C1 segment of cervical spinal cord (tissue), 14 donors: ENCODE measurements at regions not wholly inside any gene's neighbourhood (a gene's known extent, or its start where the extent isn't known, plus 50 kb on each side); places are given as distances from the start of the nearest gene placed in this dataset.

Experiments used
- DNase-seq, 14 donors: peaks; one replicate each; lab custom pipeline; 2025; lab: John Stamatoyannopoulos, UW

- no peak for DNase-seq
Observed at GRCh38 chr18:27899893-27900292, 277.0 kb downstream of the CDH2 start.

DNA sequence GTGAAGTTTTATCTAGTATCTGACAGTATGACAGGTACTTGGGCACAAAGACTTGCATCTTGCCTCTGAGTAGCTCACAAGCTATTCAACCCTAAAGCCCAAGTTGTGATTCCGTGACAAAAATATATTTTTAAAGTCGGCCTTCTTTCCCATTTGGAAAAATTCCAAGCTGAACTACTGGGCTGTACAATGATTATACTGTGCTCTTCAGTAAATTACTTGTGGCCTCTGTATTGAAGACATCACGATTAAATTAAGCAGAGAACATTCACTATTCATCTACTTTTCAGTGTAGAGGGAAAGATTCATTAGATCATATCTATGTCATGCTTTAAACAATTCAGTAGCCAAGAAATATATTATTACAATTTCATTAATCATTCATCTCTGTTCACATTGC, 282.2 kb downstream of the CDH2 start:
- DNase-seq: no peak

GRCh38 chr18:27887711-27888495, 289.0 kb downstream of the CDH2 start:
- DNase-seq: no peak

DNA sequence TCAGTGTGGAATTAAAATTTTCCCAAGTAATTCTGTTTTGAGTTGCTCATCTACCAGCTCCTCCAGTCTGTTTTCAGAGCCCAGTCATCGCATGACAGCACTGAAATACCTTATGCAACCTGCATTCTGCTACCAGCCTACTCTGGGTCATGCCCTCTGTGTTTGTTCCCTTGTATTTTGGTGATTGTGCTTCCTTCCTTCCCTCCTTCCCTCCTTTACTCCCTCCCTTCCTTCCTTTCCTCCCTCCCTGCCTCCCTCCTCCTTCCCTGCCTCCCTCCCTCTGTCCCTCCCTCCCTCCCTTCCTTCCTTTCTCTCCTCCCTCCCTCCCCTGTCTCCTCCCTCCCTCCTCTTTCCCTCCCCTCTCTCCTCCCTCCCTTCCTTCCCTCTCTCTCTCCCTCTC, 289.6 kb downstream of the CDH2 start:
- no peak for DNase-seq

GRCh38 chr18:27879540-27879939, 297.4 kb downstream of the CDH2 start:
- no peak for DNase-seq

- peak in 1 of 14 donors; percentile 76 for DNase-seq
Observed at GRCh38 chr18:27871726-27872125, 305.2 kb downstream of the CDH2 start.

GRCh38 chr18:27869735-27870134, 307.2 kb downstream of the CDH2 start:
- no peak for DNase-seq

- DNase-seq: no peak
Observed at GRCh38 chr18:27865431-27865830, 311.5 kb downstream of the CDH2 start.

DNA sequence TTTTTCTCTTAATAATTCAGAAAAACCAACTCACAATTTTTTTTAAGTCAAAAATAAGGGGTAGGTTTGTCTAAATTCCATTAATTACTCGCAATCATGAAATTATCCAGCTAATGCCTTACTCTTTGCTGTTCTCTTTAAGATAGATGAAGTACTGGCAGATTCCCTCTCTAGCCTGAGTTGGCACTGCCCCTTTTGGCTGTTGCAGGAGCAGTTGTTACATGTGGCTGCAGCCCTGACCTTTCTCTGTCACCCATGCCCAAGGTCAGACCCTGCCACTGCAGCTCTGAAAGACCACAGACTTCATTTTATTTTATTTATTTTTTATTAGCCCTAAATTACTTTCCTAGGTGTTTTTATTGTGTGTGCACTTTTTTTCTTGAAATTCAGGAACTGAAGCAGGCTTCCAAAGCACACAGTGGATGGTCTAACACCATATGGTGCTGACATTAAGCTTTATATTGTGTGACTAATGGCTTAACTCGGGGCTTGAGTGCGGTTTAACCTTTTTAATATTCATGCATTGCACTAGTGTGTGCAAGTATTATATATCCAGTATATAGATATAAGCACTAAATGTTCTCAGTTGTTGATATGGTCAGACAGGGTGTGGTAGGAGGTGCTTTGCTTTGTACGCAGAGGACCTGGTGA, 313.0 kb downstream of the CDH2 start:
- peak in 1 of 14 donors; percentile 71 for DNase-seq

- peak in 1 of 14 donors; percentile 72 for DNase-seq
Observed at GRCh38 chr18:27862041-27862682, 314.8 kb downstream of the CDH2 start.

DNA sequence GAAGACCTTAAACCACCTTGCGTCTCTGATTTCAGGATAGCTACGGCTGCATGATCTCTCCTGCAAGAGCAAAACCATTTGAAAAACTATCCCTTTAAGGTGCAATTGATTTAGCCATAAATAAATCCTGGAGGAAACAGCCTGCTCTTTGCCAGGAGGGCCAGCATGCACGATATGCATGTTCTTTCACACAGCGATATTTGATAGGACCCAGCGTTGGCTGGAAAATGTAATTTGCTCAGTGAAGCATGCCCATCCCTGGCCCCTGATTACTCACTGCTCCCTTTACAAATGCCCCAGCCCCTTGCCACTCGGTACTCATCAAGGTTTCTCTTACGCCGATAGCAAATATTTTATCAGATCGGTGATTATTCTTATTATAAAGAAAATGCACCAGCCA, 315.4 kb downstream of the CDH2 start:
- DNase-seq: peak in 1 of 14 donors; percentile 82

- no peak for DNase-seq
Observed at GRCh38 chr18:27860701-27861107, 316.2 kb downstream of the CDH2 start.

DNA sequence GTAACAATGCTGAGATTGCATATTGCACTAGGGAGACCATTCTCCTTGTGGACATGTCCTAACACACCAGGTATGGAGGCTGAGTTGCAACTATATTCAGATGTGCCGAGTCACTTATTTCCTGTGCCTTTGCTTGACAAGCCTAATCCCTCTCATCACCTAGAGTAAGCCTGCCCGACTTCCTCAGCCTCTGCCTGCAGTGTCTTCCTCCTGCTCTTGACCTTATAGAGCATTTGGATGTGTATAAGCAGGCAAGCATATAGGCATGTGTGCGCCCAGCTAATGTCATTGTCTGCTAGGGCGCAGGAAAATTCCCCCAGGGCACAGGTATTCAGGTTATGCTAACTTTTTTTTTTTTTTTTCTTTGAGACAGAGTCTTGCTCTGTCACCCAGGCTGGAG, 316.9 kb downstream of the CDH2 start:
- no peak for DNase-seq

GRCh38 chr18:27856820-27857219, 320.1 kb downstream of the CDH2 start:
- DNase-seq: no peak

DNA sequence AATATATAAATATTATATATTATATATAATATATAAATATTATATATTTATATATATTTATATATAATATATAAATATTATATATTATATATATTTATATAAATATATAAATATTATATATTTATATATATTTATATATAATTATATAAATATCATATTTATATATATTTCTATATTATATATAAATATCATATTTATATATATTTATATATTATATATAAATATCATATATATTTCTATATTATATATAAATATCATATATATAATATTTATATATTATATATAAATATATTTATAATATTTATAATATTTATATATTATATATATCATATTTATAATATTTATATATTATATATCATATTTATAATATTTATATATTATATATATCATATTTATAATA, 321.4 kb downstream of the CDH2 start:
- no peak for DNase-seq

DNA sequence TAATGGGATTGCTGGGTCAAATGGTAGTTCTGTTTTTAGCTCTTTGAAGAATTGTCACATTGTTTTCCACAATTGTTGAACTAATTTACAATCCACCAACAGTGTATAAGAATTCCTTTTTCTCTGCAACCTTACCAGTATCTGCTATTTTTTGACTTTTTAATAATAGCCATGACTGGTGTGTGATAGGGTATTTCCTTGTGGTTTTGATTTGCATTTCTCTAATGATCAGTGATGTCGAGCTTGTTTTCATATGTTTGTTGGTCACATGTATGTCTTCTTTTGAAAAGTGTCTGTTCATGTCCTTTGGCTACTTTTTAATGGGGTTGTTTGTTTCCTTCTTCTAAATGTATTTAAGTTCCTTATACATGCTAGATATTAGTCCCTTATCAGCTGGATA, 322.3 kb downstream of the CDH2 start:
- DNase-seq: no peak

- DNase-seq: no peak
Observed at GRCh38 chr18:27848336-27848735, 328.6 kb downstream of the CDH2 start.

DNA sequence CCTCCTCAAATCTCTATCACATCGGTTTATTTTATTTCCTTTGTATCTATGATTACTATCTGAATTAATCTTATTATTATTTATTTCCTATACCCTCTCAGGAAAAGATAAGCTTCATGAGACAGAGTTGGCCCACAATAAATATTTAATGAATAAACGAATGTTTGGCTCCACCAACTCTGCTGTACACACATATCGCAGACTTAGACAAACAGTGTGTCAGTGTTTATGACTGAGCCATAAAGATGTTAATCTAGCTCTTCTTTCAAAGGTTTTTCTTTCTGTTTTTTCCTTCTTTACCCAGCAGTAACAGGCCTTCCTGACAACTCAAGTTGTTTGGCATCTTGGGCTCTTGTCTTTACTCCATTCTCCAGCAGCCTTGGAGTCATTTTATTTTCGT, 329.5 kb downstream of the CDH2 start:
- DNase-seq: no peak

GRCh38 chr18:27845897-27846296, 331.0 kb downstream of the CDH2 start:
- DNase-seq: no peak

DNA sequence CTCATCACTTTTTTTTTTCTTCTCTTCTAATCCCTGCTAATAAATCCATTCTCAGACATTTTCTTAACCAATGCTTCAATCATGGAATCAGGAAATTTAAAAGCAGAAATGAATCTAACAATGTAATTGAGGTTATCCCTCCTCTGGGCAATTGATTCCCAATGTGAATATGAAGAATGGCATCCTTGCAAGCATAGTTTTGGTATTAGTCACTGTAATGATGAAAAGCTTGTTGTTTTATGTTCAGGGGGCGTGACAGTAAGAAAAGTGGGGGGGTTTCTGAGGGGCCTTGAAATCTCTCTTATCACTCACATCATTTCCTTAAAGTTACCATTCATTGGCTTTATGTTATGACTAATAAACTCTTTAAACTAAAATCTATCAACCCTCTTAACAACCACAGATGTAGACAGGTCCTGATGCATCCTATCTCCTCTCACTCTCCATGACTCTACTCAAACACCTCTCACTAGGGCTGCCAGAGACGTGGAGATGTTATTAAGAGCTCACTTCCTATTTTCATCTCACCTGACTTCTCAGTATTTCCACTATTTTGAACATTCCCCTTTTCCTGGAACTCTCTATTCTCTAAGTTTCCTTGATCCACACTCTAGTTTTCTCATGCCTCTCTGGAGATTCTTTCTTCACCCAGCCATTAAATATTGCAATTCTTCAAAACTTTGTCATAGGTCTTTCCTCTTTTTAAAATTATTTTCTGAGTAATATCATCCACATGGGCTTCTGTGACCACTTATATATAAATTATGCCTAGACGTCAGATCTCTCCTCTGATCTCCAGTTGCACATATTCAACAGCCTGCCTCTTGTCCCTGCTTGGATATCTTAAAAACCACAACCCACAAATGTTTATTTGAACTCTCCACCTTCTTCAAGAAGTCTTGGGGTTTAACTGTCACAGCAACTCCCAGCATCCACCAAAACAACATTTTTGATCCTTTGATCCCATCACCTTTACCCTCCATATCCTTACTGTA, 332.9 kb downstream of the CDH2 start:
- no peak for DNase-seq

- DNase-seq: no peak
Observed at GRCh38 chr18:27839141-27839540, 337.8 kb downstream of the CDH2 start.

GRCh38 chr18:27838225-27838624, 338.7 kb downstream of the CDH2 start:
- DNase-seq: no peak
